ENCODE measurements at regions not wholly inside any gene's neighbourhood (a gene's known extent, or its start where the extent isn't known, plus 50 kb on each side); places are given as distances from the start of the nearest gene placed in this dataset.
"Not testable (repeated sequence)": the region's sequence is repeated elsewhere in the genome, so short reads cannot be mapped to it uniquely, and the experiment has no call there.

GRCh38 chr1:116291024-116291423 is 82.0 kb upstream of the ATP1A1 start:
- no CpG with 5 or more reads among the region's 2 CpGs for WGBS (ENCODE audit: insufficient coverage)
- no peak overlapping the region for H3K4me3 ChIP-seq (ENCODE audit: low read length)
- H3K9me3 ChIP-seq (replicated peaks; ENCODE audit: control insufficient read depth, low read depth, low read length), result no peaks in the 10 kb centered on the region
- no peaks in the 10 kb centered on the region for H3K36me3 ChIP-seq (ENCODE audit: control insufficient read depth, insufficient read depth, low read length)
- no peak overlapping the region for H3K27ac ChIP-seq (ENCODE audit: low read length)
- no peak for DNase-seq
- peaks cover 2% of the 10 kb centered on the region for H3K4me1 ChIP-seq (ENCODE audit: control insufficient read depth, insufficient read depth, low read length)
- H3K27me3 ChIP-seq (ENCODE audit: control insufficient read depth, insufficient read depth, low read length), result no peaks in the 10 kb centered on the region

GRCh38 chr1:116292929-116293725 is 79.9 kb upstream of the ATP1A1 start:
- WGBS (ENCODE audit: insufficient coverage), result 86% methylated on average over 4 of the region's 5 CpGs
- Histone ChIP-seq H3K4me3 (ENCODE audit: low read length) (no peak overlapping the region), H3K9me3 (replicated peaks; ENCODE audit: control insufficient read depth, low read depth, low read length) (peaks cover 2% of the 10 kb centered on the region), H3K27me3 (ENCODE audit: control insufficient read depth, insufficient read depth, low read length) (no peaks in the 10 kb centered on the region), H3K4me1 (ENCODE audit: control insufficient read depth, insufficient read depth, low read length) (no peaks in the 10 kb centered on the region), H3K27ac (ENCODE audit: low read length) (no peak overlapping the region), H3K36me3 (ENCODE audit: control insufficient read depth, insufficient read depth, low read length) (no peaks in the 10 kb centered on the region)
- DNase-seq, result no peak

GRCh38 chr1:116297495-116298212 is 75.4 kb upstream of the ATP1A1 start:
- WGBS (ENCODE audit: insufficient coverage), result 95% methylated on average over 18 of the region's 18 CpGs
- H3K36me3 ChIP-seq (ENCODE audit: control insufficient read depth, insufficient read depth, low read length), result no peaks in the 10 kb centered on the region
- no peaks in the 10 kb centered on the region for H3K4me1 ChIP-seq (ENCODE audit: control insufficient read depth, insufficient read depth, low read length)
- H3K9me3 ChIP-seq (replicated peaks; ENCODE audit: control insufficient read depth, low read depth, low read length), result peaks cover 2% of the 10 kb centered on the region
- no peak for DNase-seq
- H3K27ac ChIP-seq (ENCODE audit: low read length), result no peak overlapping the region
- no peak overlapping the region for H3K4me3 ChIP-seq (ENCODE audit: low read length)
- H3K27me3 ChIP-seq (ENCODE audit: control insufficient read depth, insufficient read depth, low read length), result no peaks in the 10 kb centered on the region

- H3K4me3 ChIP-seq (ENCODE audit: low read length); H3K9me3 ChIP-seq (replicated peaks; ENCODE audit: control insufficient read depth, low read depth, low read length); H3K27me3 ChIP-seq (ENCODE audit: control insufficient read depth, insufficient read depth, low read length); DNase-seq; H3K4me1 ChIP-seq (ENCODE audit: control insufficient read depth, insufficient read depth, low read length); H3K27ac ChIP-seq (ENCODE audit: low read length); H3K36me3 ChIP-seq (ENCODE audit: control insufficient read depth, insufficient read depth, low read length): not testable (repeated sequence)
- 100% methylated on average over 2 of the region's 15 CpGs for WGBS (ENCODE audit: insufficient coverage)
These were observed 74.8 kb upstream of the ATP1A1 start for GRCh38 chr1:116298213-116298579.

- WGBS (ENCODE audit: insufficient coverage), result no CpG with 5 or more reads among the region's 4 CpGs
- H3K27ac ChIP-seq (ENCODE audit: low read length), result no peak overlapping the region
- H3K4me1 ChIP-seq (ENCODE audit: control insufficient read depth, insufficient read depth, low read length), result no peaks in the 10 kb centered on the region
- no peaks in the 10 kb centered on the region for H3K27me3 ChIP-seq (ENCODE audit: control insufficient read depth, insufficient read depth, low read length)
- peaks cover 2% of the 10 kb centered on the region for H3K9me3 ChIP-seq (replicated peaks; ENCODE audit: control insufficient read depth, low read depth, low read length)
- no peak for DNase-seq
- no peak overlapping the region for H3K4me3 ChIP-seq (ENCODE audit: low read length)
- no peaks in the 10 kb centered on the region for H3K36me3 ChIP-seq (ENCODE audit: control insufficient read depth, insufficient read depth, low read length)
These were observed 74.3 kb upstream of the ATP1A1 start for GRCh38 chr1:116298746-116299145.

GRCh38 chr1:116299248-116299647 is 73.8 kb upstream of the ATP1A1 start:
- Histone ChIP-seq H3K27ac (ENCODE audit: low read length) (no peak overlapping the region), H3K27me3 (ENCODE audit: control insufficient read depth, insufficient read depth, low read length) (no peaks in the 10 kb centered on the region), H3K4me1 (ENCODE audit: control insufficient read depth, insufficient read depth, low read length) (no peaks in the 10 kb centered on the region), H3K9me3 (replicated peaks; ENCODE audit: control insufficient read depth, low read depth, low read length) (peaks cover 2% of the 10 kb centered on the region), H3K36me3 (ENCODE audit: control insufficient read depth, insufficient read depth, low read length) (no peaks in the 10 kb centered on the region), H3K4me3 (ENCODE audit: low read length) (no peak overlapping the region)
- WGBS (ENCODE audit: insufficient coverage), result 63% methylated on average over 1 of the region's 1 CpG
- no peak for DNase-seq

- peaks cover 2% of the 10 kb centered on the region for H3K9me3 ChIP-seq (replicated peaks; ENCODE audit: control insufficient read depth, low read depth, low read length)
- no peaks in the 10 kb centered on the region for H3K36me3 ChIP-seq (ENCODE audit: control insufficient read depth, insufficient read depth, low read length)
- H3K4me1 ChIP-seq (ENCODE audit: control insufficient read depth, insufficient read depth, low read length), result no peaks in the 10 kb centered on the region
- no peaks in the 10 kb centered on the region for H3K27me3 ChIP-seq (ENCODE audit: control insufficient read depth, insufficient read depth, low read length)
- H3K4me3 ChIP-seq (ENCODE audit: low read length), result no peak overlapping the region
- no peak overlapping the region for H3K27ac ChIP-seq (ENCODE audit: low read length)
- WGBS (ENCODE audit: insufficient coverage), result no CpG with 5 or more reads among the region's 1 CpG
- DNase-seq, result no peak
These were observed 70.8 kb upstream of the ATP1A1 start for GRCh38 chr1:116302281-116302680.

- Histone ChIP-seq H3K27me3 (ENCODE audit: control insufficient read depth, insufficient read depth, low read length) (no peaks in the 10 kb centered on the region), H3K27ac (ENCODE audit: low read length) (no peak overlapping the region), H3K4me1 (ENCODE audit: control insufficient read depth, insufficient read depth, low read length) (peaks cover 8% of the 10 kb centered on the region), H3K9me3 (replicated peaks; ENCODE audit: control insufficient read depth, low read depth, low read length) (no peaks in the 10 kb centered on the region), H3K36me3 (ENCODE audit: control insufficient read depth, insufficient read depth, low read length) (no peaks in the 10 kb centered on the region), H3K4me3 (ENCODE audit: low read length) (no peak overlapping the region)
- no peak for DNase-seq
- WGBS (ENCODE audit: insufficient coverage), result no CpG with 5 or more reads among the region's 2 CpGs
These were observed 66.9 kb upstream of the ATP1A1 start for GRCh38 chr1:116306102-116306501.

GRCh38 chr1:116306840-116307442 is 66.1 kb upstream of the ATP1A1 start:
- 86% methylated on average over 3 of the region's 5 CpGs for WGBS (ENCODE audit: insufficient coverage)
- Histone ChIP-seq H3K27ac (ENCODE audit: low read length) (no peak overlapping the region), H3K36me3 (ENCODE audit: control insufficient read depth, insufficient read depth, low read length) (no peaks in the 10 kb centered on the region), H3K4me3 (ENCODE audit: low read length) (no peak overlapping the region), H3K27me3 (ENCODE audit: control insufficient read depth, insufficient read depth, low read length) (no peaks in the 10 kb centered on the region), H3K4me1 (ENCODE audit: control insufficient read depth, insufficient read depth, low read length) (peaks cover 14% of the 10 kb centered on the region), H3K9me3 (replicated peaks; ENCODE audit: control insufficient read depth, low read depth, low read length) (no peaks in the 10 kb centered on the region)
- no peak for DNase-seq

GRCh38 chr1:116308276-116308675 is 64.8 kb upstream of the ATP1A1 start:
- peaks cover 17% of the 10 kb centered on the region for H3K4me1 ChIP-seq (ENCODE audit: control insufficient read depth, insufficient read depth, low read length)
- H3K36me3 ChIP-seq (ENCODE audit: control insufficient read depth, insufficient read depth, low read length), result no peaks in the 10 kb centered on the region
- no peak overlapping the region for H3K4me3 ChIP-seq (ENCODE audit: low read length)
- H3K27me3 ChIP-seq (ENCODE audit: control insufficient read depth, insufficient read depth, low read length), result no peaks in the 10 kb centered on the region
- no peaks in the 10 kb centered on the region for H3K9me3 ChIP-seq (replicated peaks; ENCODE audit: control insufficient read depth, low read depth, low read length)
- no peak overlapping the region for H3K27ac ChIP-seq (ENCODE audit: low read length)
- DNase-seq, result no peak

Measured in muscle of leg (tissue), 3 donors.